H9 (cell line): ENCODE measurements at regions not wholly inside any gene's neighbourhood (a gene's known extent, or its start where the extent isn't known, plus 50 kb on each side); places are given as distances from the start of the nearest gene placed in this dataset.

Experiments
- DNase-seq: peaks from one replicate; pipeline ENCODE4 v3.0.0-alpha.2; 2017
- H2AFZ ChIP-seq: one replicate; pipeline ENCODE4 v1.6.1; 2013; ENCODE audit warnings: mild to moderate bottlenecking, low read length, control low read depth, moderate library complexity
- H2AK5ac ChIP-seq: 2 replicates; pipeline ENCODE4 v1.6.1; 2013; ENCODE audit warnings: low read length, control low read depth, mixed read lengths; ENCODE audit not compliant: insufficient read length
- H2BK120ac ChIP-seq: one replicate; pipeline ENCODE4 v1.6.1; 2013; ENCODE audit warnings: low read depth, mild to moderate bottlenecking, low read length, control low read depth, inconsistent platforms; ENCODE audit not compliant: poor library complexity, severe bottlenecking
- H2BK12ac ChIP-seq: 2 replicates; pipeline ENCODE4 v1.6.1; 2013; ENCODE audit warnings: low read length, control low read depth, mixed read lengths, low read depth; ENCODE audit not compliant: insufficient read length
- H2BK15ac ChIP-seq: 2 replicates; pipeline ENCODE4 v1.6.1; 2013; ENCODE audit warnings: low read depth, low read length, control low read depth
- H2BK20ac ChIP-seq: one replicate; pipeline ENCODE4 v1.6.1; 2013; ENCODE audit warnings: low read depth, mild to moderate bottlenecking, low read length, control low read depth, inconsistent platforms; ENCODE audit not compliant: poor library complexity, severe bottlenecking
- H2BK5ac ChIP-seq: 2 replicates; pipeline ENCODE4 v1.6.1; 2013; ENCODE audit warnings: low read length, control low read depth, mixed read lengths; ENCODE audit not compliant: insufficient read length
- H3K14ac ChIP-seq: 2 replicates; pipeline ENCODE4 v1.6.1; 2013; ENCODE audit warnings: low read length, control low read depth; ENCODE audit not compliant: insufficient read depth
- H3K18ac ChIP-seq: 2 replicates; pipeline ENCODE4 v1.6.1; 2013; ENCODE audit warnings: low read depth, mild to moderate bottlenecking, mixed read lengths, low read length, control low read depth; ENCODE audit not compliant: insufficient read length
- H3K23ac ChIP-seq: 2 replicates; pipeline ENCODE4 v1.6.1; 2013; ENCODE audit warnings: low read length, control low read depth, mixed read lengths, low read depth; ENCODE audit not compliant: insufficient read length
- H3K23me2 ChIP-seq: 2 replicates; pipeline ENCODE4 v1.6.1; 2013; ENCODE audit warnings: low read depth, mild to moderate bottlenecking, mixed read lengths, low read length, control low read depth; ENCODE audit not compliant: insufficient read length, poor library complexity, severe bottlenecking
- H3K27ac ChIP-seq: 2 replicates; pipeline ENCODE4 v1.5.1; 2013; ENCODE audit warnings: low read length, control low read depth, mixed read lengths, low read depth; ENCODE audit not compliant: insufficient read length
- H3K27me3 ChIP-seq: 2 replicates; pipeline ENCODE4 v1.6.1; 2013; ENCODE audit warnings: low read length, control low read depth, inconsistent platforms; ENCODE audit not compliant: insufficient read depth
- H3K4ac ChIP-seq: 2 replicates; pipeline ENCODE4 v1.6.1; 2013; ENCODE audit warnings: low read depth, mild to moderate bottlenecking, control low read depth, inconsistent platforms, low read length, moderate library complexity
- H3K4me1 ChIP-seq: 2 replicates; pipeline ENCODE4 v1.6.1; 2013; ENCODE audit warnings: low read length, control low read depth, inconsistent platforms; ENCODE audit not compliant: insufficient read depth
- H3K4me2 ChIP-seq: 2 replicates; pipeline ENCODE4 v1.6.1; 2013; ENCODE audit warnings: low read length, control low read depth, mixed read lengths; ENCODE audit not compliant: insufficient read length, insufficient read depth
- H3K56ac ChIP-seq: 2 replicates; pipeline ENCODE4 v1.6.1; 2013; ENCODE audit warnings: low read depth, mild to moderate bottlenecking, mixed read lengths, low read length, control low read depth; ENCODE audit not compliant: insufficient read length
- H3K79me1 ChIP-seq: 2 replicates; pipeline ENCODE4 v1.6.1; 2013; ENCODE audit warnings: low read depth, mild to moderate bottlenecking, moderate library complexity, low read length, control low read depth, inconsistent platforms; ENCODE audit not compliant: insufficient read depth, poor library complexity, severe bottlenecking
- H3K79me2 ChIP-seq: 2 replicates; pipeline ENCODE4 v1.6.1; 2013; ENCODE audit warnings: low read length, control low read depth, inconsistent platforms; ENCODE audit not compliant: insufficient read depth
- H3K9ac ChIP-seq: 2 replicates; pipeline ENCODE4 v1.6.1; 2013; ENCODE audit warnings: low read length, control low read depth, mixed read lengths; ENCODE audit not compliant: insufficient read length; ENCODE audit errors: extremely low read depth
- H3K9me3 ChIP-seq: one replicate; pipeline ENCODE4 v1.6.1; 2013; ENCODE audit warnings: low read depth, low read length, inconsistent platforms; ENCODE audit not compliant: control insufficient read depth
- H3T11ph ChIP-seq: one replicate; pipeline ENCODE4 v1.6.1; 2013; ENCODE audit warnings: mild to moderate bottlenecking, low read length, control low read depth, inconsistent platforms
- H4K20me1 ChIP-seq: one replicate; pipeline ENCODE4 v1.6.1; 2013; ENCODE audit not compliant: control insufficient read depth, insufficient read length, insufficient read depth
- H4K5ac ChIP-seq: 2 replicates; pipeline ENCODE4 v1.6.1; 2013; ENCODE audit warnings: low read depth, mild to moderate bottlenecking, mixed read lengths, low read length, control low read depth; ENCODE audit not compliant: insufficient read length
- H4K8ac ChIP-seq: replicated peaks from 2 replicates; pipeline ENCODE4 v1.6.1; 2013; ENCODE audit warnings: low read length, control low read depth, mixed read lengths, low read depth; ENCODE audit not compliant: insufficient read length
- H4K91ac ChIP-seq: 2 replicates; pipeline ENCODE4 v1.6.1; 2013; ENCODE audit warnings: low read depth, mild to moderate bottlenecking, moderate library complexity, mixed read lengths, low read length, control low read depth; ENCODE audit not compliant: insufficient read length
- H3K27ac Mint-ChIP-seq, 3 experiments: 2 replicates in 2 of 3; 3 replicates in 1 of 3; pipeline ENCODE4 v1.8.0; 2020 to 2021; ENCODE audit warnings: mixed read lengths in 3 of 3, mild to moderate bottlenecking in 1 of 3, moderate library complexity in 1 of 3
- H3K27me3 Mint-ChIP-seq: 2 replicates; pipeline ENCODE4 v1.8.0; 2021; ENCODE audit warnings: low read depth, mild to moderate bottlenecking, moderate library complexity, mixed read lengths
- H3K36me3 Mint-ChIP-seq, 3 experiments: 2 replicates in 2 of 3; 3 replicates in 1 of 3; pipeline ENCODE4 v1.8.0; 2020 to 2021; ENCODE audit warnings: low read depth in 3 of 3, mixed read lengths in 3 of 3; ENCODE audit not compliant: insufficient read depth in 1 of 3
- H3K4me1 Mint-ChIP-seq, 2 experiments: 2 replicates each; pipeline ENCODE4 v1.8.0; 2020; ENCODE audit warnings: mixed read lengths in 2 of 2
- H3K4me3 Mint-ChIP-seq, 2 experiments: 2 replicates in 1 of 2; 3 replicates in 1 of 2; pipeline ENCODE4 v1.8.0; 2020 to 2021; ENCODE audit warnings: mild to moderate bottlenecking in 2 of 2, mixed read lengths in 2 of 2, moderate library complexity in 1 of 2
- H3K9me3 Mint-ChIP-seq, 2 experiments: 2 replicates in 1 of 2; 3 replicates in 1 of 2; pipeline ENCODE4 v1.8.0; 2020; ENCODE audit warnings: mild to moderate bottlenecking in 2 of 2, mixed read lengths in 2 of 2, moderate library complexity in 1 of 2
- CTCF ChIP-seq: fragments of 200-600 bp; sonication (generic); conservative IDR thresholded peaks from 3 replicates; pipeline ENCODE4 v1.8.0; 2021; ENCODE audit warnings: antibody characterized with exemption, mild to moderate bottlenecking
- WGBS: extraction: QIAGEN DNeasy Blood & Tissue Kit; methylation state at CpG from one replicate; pipeline ENCODE4 v1.1.7; 2013; ENCODE audit warnings: missing lambda C conversion rate, low lambda C conversion rate, mixed read lengths; ENCODE audit not compliant: insufficient read length; ENCODE audit errors: extremely low coverage; 5-methylcytosine and 5-hydroxymethylcytosine counted together

- Mint-ChIP-seq H3K9me3 (no peaks in the 10 kb centered on the region), H3K4me1 (peaks cover 0 to 6% of the 10 kb centered on the region in 2 experiments; a peak in 2 of 4 replicates), H3K27me3 (peaks cover 45% of the 10 kb centered on the region), H3K36me3 (no peaks in the 10 kb centered on the region), H3K27ac (no peak overlapping the region), H3K4me3 (no peak overlapping the region)
- no peaks in the 10 kb centered on the region for H3K9me3 ChIP-seq
- no peak overlapping the region for H4K5ac ChIP-seq
- no peak overlapping the region for H3K18ac ChIP-seq
- no peaks in the 10 kb centered on the region for H3K79me1 ChIP-seq
- no peak overlapping the region for H3K14ac ChIP-seq
- H3K9ac ChIP-seq = no peak overlapping the region
- H3K27me3 ChIP-seq = no peaks in the 10 kb centered on the region
- no peak overlapping the region for H2AFZ ChIP-seq
- no peaks in the 10 kb centered on the region for H4K20me1 ChIP-seq
- no peak overlapping the region for H2BK15ac ChIP-seq
- no peak overlapping the region for H3T11ph ChIP-seq
- no peak overlapping the region for H2AK5ac ChIP-seq
- H3K23me2 ChIP-seq = no peaks in the 10 kb centered on the region
- H2BK5ac ChIP-seq = no peak overlapping the region
- H3K4me2 ChIP-seq = no peak overlapping the region
- no peak overlapping the region for H3K56ac ChIP-seq
- H3K4ac ChIP-seq = no peak overlapping the region
- no peak overlapping the region for H3K27ac ChIP-seq
- no peak overlapping the region for H2BK12ac ChIP-seq
- no peaks in the 10 kb centered on the region for H3K79me2 ChIP-seq
- H3K4me1 ChIP-seq = no peaks in the 10 kb centered on the region
- H4K8ac ChIP-seq = no peak overlapping the region
- no peak for DNase-seq
- H2BK120ac ChIP-seq = no peak overlapping the region
- TF ChIP-seq CTCF = no peak
- H3K23ac ChIP-seq = no peak overlapping the region
- no peak overlapping the region for H2BK20ac ChIP-seq
- no CpG with 5 or more reads among the region's 5 CpGs for WGBS
- no peak overlapping the region for H4K91ac ChIP-seq
Measured at GRCh38 chr10:113493882-113494301, 59.0 kb upstream of the HABP2 start.
